ENCODE measurements at regions not wholly inside any gene's neighbourhood (a gene's known extent, or its start where the extent isn't known, plus 50 kb on each side); places are given as distances from the start of the nearest gene placed in this dataset.

DNA sequence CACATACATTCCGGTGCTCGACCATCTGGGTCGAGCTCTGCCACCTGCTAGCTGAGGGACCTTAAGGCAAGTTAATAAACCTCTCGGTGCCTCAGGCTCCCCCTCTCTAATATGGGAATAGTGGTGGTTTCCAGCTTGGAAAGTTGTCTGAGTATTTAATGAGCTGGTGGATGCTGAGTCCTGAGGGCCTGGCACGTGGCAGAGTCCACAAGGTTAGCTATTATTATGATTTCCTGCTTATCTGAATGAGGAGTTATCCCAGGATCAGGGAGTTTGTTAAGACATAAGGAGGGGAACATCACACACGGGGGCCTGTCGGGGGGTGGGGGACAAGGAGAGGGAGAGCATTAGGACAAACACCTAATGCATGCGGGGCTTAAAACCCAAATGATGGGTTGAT, 80.1 kb upstream of the SLC22A23 start:
- intact Hi-C loops (cut with DNase I) = no loop called here
- Histone ChIP-seq H3K4me1 (replicated peaks in 1 of 2) (no peaks in the 10 kb centered on the region), H3K27ac (no peak overlapping the region), H3K4me3 (no peak overlapping the region), H3K36me3 (replicated peaks in 1 of 2) (no peaks in the 10 kb centered on the region), H3K27me3 (peaks cover 5% of the 10 kb centered on the region), H3K9me3 (replicated peaks in 1 of 3) (no peaks in the 10 kb centered on the region)
- 74 to 94% (median 83%) methylated on average over 8 of the region's 8 CpGs for WGBS, 4 donors
- TF ChIP-seq POLR2A (IDR thresholded peaks at IDR 0.05) = no peak
- TF ChIP-seq, protein P1, sequence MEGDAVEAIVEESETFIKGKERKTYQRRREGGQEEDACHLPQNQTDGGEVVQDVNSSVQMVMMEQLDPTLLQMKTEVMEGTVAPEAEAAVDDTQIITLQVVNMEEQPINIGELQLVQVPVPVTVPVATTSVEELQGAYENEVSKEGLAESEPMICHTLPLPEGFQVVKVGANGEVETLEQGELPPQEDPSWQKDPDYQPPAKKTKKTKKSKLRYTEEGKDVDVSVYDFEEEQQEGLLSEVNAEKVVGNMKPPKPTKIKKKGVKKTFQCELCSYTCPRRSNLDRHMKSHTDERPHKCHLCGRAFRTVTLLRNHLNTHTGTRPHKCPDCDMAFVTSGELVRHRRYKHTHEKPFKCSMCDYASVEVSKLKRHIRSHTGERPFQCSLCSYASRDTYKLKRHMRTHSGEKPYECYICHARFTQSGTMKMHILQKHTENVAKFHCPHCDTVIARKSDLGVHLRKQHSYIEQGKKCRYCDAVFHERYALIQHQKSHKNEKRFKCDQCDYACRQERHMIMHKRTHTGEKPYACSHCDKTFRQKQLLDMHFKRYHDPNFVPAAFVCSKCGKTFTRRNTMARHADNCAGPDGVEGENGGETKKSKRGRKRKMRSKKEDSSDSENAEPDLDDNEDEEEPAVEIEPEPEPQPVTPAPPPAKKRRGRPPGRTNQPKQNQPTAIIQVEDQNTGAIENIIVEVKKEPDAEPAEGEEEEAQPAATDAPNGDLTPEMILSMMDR (IDR thresholded peaks at IDR 0.05) = no peak
- DNase-seq = no peak

DNA sequence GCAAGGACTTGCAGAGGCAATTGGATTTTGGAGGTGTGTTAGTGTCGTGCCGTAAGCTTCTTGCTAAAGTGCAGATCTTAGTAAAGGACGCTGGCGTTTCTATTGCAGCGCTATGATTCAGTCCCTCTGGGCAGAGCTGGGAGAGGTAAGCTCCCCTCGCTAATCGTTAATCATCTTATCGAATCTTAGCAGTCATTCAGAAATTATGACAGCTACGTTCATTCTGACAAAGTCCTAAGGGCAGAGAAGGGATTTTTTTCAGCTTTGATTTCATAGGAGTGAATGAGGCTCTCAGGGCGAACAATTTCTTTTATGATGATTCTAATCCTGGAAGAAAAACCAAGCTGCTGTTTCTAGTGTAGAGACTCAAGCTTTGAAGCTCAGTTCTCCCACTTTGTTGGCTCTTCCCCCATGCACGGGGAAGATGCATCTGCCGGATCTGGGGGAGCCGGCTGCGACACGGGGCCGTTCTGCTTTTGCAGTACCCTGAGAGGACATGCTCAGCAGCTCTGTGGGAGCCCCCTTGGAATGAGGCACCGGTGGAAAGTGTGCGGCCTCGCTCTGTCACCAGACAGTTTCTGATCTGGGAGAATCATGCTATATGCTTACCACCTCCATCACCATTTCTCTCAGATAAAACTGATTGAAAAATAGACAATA, 79.1 kb upstream of the SLC22A23 start:
- WGBS, 4 donors = 81 to 87% (median 82%) methylated on average over 16 to 19 of the region's 19 CpGs
- Histone ChIP-seq H3K27me3 (peaks cover 5% of the 10 kb centered on the region), H3K4me3 (no peak overlapping the region), H3K36me3 (replicated peaks in 1 of 2) (no peaks in the 10 kb centered on the region), H3K4me1 (replicated peaks in 1 of 2) (no peaks in the 10 kb centered on the region), H3K9me3 (replicated peaks in 1 of 3) (no peaks in the 10 kb centered on the region), H3K27ac (no peak overlapping the region)
- TF ChIP-seq POLR2A (IDR thresholded peaks at IDR 0.05) = no peak
- TF ChIP-seq, protein P1 (IDR thresholded peaks at IDR 0.05) = no peak
- intact Hi-C loops (cut with DNase I) = no loop called here
- DNase-seq = no peak

DNA sequence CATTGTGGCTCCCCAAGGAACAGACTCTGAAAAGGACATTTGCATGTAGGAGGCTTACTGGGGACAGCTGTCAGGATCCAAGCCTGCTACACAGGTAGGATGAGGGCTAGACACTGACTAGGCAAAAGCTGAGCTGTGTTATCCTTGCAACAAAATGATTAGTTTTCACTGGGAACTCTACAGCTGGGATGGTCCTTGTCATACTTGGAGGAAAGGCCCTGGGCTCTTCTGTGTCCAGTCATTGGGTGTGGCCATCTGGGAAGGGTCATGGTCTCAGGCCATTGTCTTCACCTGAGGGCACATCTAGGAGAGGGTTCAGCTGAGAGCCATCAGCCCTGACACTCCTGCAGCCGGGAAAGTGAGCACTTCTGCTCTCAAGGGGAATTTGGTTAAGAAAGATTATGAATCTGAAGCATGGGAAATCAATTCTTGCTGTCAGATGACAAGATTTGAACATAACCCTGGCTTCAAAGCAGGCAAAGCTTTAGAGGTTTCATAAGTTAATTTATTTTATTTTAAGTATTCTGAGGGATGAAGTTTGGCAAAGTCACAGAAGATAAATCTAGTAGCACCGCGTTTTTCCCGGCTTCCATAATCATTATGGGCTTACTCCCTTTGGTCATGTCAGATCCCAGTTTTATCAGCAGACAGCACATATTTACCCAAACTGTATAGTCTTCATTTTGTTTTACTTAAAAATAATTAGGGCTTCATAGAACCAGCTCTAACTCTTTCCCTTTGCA, 78.4 kb upstream of the SLC22A23 start:
- no peaks in the 10 kb centered on the region for H3K4me1 ChIP-seq (replicated peaks in 1 of 2)
- no peak overlapping the region for H3K4me3 ChIP-seq
- H3K27ac ChIP-seq = no peak overlapping the region
- H3K27me3 ChIP-seq = peaks cover 5% of the 10 kb centered on the region
- TF ChIP-seq, protein P1 (IDR thresholded peaks at IDR 0.05) = no peak
- TF ChIP-seq POLR2A (IDR thresholded peaks at IDR 0.05) = no peak
- H3K9me3 ChIP-seq (replicated peaks in 1 of 3) = no peaks in the 10 kb centered on the region
- intact Hi-C loops (cut with DNase I) = no loop called here
- WGBS, 4 donors = 52 to 78% (median 66%) methylated on average over 4 of the region's 4 CpGs
- DNase-seq = peak in 1 of 7 donors; percentile 24
- no peaks in the 10 kb centered on the region for H3K36me3 ChIP-seq (replicated peaks in 1 of 2)

DNA sequence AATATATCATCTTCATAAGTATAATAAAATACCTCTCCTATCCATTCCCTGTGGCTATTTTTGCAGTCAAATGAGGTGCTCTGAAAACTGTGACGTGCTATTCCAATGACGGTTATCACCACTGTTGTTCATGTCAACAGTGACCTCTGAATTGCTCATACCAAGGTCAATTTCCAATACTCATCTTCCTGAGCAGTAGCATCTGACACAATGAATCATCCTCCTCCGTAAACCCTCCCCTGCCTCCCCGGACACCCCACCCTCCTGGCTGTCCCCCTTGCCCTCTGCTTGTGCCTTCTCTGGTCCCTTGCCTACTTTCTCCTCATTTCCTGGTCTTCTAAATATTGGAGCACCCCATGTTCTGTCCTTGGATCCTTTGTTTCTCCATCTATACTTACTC, 77.7 kb upstream of the SLC22A23 start:
- 47 to 60% (median 50%) methylated on average over 4 of the region's 4 CpGs for WGBS, 4 donors

More for the DNA sequence above, 77.7 kb upstream of the SLC22A23 start:
- H3K36me3 ChIP-seq (replicated peaks in 1 of 2) = no peaks in the 10 kb centered on the region
- no peak overlapping the region for H3K27ac ChIP-seq
- peak in 1 of 7 donors; percentile 20 for DNase-seq
- no peaks in the 10 kb centered on the region for H3K9me3 ChIP-seq (replicated peaks in 1 of 3)
- intact Hi-C loops (cut with DNase I) = no loop called here
- no peaks in the 10 kb centered on the region for H3K4me1 ChIP-seq (replicated peaks in 1 of 2)
- TF ChIP-seq POLR2A (IDR thresholded peaks at IDR 0.05) = no peak
- TF ChIP-seq, protein P1 (IDR thresholded peaks at IDR 0.05) = no peak
- H3K27me3 ChIP-seq = peaks cover 5% of the 10 kb centered on the region
- H3K4me3 ChIP-seq = no peak overlapping the region
